ENCODE measurements at regions not wholly inside any gene's neighbourhood (a gene's known extent, or its start where the extent isn't known, plus 50 kb on each side); places are given as distances from the start of the nearest gene placed in this dataset.

DNA sequence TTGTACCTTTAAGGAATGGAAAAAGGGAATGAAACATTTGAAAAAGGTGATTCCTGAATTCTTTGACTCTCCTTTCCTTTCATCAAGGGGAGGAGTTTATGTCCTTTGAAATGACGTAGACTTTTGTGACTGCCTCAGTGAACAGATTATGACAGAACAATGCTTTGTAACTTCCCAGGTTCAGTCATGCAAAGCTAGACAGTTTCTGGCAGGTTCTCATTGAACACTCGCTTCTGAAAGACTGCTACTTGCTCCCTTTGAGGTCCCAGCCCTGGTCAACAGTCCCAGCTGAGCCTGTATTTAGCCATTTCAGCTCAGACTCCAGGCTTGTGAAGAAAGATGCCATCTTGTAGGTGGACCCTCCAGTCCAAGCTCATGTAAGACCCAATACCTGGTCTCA, 1178.9 kb downstream of the BCL11B start:
- DNase-seq: no peak

DNA sequence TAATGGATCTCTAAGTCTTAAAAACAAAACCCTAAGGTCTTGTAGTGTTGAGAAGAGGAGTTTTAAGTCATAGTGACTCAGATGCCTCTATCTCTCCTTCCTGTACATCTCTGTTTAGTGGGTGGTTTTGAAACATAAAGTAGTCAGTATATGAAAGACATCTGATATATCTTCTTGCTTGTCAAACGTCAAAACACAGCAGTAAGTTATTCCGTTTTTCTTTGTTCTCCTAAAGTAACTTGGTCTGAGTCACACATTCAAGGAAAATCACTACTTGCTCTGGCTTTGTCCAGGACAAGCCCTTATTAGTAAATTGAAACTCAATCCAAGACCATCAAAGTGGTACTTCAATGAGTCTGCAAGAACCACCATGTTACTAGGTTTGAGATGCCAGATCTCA, 1172.5 kb downstream of the BCL11B start:
- no peak for DNase-seq

DNA sequence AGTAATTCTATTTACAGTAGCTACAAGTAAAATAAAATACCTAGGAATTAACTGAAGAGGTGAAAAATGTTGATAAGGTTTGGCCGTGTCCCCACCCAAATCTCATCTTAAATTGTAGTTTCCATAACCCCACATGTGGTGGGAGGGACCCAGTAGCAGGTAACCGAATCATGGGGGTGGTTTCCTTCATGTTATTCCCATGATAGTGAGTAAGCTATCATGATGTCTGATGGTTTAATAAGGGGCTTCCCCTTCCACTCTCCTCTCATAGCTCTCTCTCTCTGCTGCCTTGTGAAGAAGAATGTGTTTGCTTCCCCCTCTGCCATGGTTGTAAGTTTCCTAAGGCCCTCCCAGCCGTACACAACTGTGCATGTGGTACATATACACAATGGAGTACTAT, 1170.7 kb downstream of the BCL11B start:
- no peak for DNase-seq

DNA sequence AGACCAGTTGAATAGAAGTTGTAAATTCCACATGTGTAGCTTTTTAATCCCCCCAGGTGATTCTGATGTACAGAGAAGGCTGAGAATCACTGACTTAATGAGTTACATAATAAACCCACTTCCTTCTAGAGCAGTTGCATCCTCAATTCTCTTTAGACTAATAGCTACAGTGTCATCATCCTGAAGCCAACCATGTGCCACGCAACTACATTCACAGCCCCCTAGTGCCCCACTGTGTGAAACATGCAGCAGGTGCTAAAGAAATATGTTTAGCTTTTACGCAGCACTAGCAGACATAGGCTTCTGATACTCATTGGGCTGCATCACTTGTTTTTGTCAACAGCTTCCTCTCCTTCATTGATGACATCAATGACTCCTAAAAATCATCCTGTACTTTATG, 1168.3 kb downstream of the BCL11B start:
- DNase-seq: no peak

DNA sequence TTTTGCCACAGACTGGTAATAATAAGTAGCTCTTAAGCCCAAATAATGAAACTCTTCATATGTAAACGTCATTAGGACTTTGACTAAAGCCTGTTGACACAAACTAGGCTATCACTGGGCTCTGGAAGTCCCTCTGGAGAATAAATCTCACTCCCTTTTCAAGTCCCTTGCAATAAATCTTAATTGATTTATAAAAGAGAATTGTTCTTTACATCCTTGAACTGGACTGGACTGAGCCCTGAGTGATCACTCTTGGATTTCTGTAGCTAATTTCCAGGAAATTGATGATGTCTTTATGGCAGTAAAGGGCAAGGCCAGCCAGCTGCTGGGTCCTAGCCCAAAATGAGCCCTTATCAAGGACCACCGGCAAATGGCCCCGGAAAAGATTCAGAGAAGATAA, 1162.7 kb downstream of the BCL11B start:
- DNase-seq: no peak

DNA sequence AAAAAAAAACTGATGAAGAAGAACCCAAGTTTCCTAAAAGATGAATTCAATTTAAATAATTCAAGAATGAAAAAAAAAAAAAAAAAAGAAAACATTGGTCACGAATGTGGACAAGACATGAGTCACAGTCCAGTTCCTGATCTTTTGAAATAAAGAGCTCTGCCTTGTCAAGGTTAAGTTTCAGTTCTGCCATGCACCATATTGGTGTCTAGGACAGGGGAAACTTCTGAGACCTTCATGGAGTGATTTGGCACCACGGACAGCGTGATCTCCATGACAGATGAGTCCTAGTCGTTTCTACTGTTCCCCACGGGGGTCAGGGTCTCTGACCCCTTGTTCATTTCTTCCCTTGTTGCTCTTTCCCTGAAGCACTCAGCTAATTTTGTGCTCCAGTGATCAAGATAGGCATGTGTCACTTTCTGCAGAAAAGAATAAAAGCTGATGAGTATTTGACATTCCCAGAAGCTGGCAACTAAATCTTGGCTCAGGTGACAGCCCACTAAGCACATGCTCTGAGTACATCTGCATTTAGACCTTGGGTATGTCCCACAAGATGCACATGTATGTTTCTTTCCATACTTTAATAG, 1159.7 kb downstream of the BCL11B start:
- DNase-seq: no peak

DNA sequence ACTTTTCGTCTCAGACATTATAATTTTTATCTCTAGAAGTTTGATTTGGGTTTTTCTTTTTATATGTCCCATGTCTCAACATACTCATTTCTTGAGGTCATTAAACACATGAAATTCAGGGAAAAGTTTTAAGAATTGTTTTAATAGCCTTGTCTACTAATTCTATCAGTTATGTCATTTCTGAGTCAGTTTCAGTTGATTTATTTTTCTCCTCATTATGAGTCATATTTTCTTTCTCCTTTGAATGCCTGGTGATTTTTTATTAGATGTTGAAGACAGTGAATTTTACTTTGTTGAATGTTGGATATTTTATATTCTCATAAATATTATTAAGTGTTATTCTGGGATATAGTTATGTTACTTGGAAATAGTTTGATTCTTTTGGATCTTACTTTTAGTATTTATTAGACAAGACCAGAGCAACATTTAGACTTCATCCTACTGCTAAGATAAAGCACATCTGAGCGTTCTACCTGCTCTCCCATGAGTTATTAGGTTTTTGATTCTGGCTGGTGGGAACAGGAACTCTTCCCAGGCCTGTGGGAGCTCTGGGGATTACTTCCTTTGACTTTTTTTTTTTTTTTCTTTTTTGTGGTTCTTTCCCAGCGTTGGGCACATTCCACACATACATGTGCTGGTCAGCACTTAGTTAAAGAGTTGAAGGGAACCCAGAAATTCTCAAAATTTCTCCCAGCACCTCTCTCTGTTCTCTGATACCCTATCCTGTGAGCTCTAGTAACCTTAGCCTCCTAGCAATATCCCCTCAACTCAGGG, 1157.7 kb downstream of the BCL11B start:
- no peak for DNase-seq

DNA sequence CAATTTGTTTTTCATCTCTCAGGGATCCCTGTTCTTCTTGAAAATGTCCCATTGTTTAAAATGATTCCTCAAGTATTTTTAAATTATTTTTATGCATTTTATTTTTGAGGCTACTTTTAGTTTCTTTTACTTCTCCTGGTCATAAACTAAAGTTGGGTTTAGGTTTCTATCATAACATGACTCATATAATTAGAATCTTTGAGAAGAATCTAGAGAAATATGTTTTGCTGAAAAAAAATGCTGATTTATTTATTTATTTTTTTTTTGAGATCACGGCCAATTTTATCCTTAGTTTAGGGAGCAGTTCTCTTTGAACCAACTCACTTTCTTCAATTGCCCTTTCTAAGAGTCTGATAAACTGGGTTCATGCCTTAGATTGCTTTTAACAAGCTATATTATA, 1157.1 kb downstream of the BCL11B start:
- DNase-seq: no peak

DNA sequence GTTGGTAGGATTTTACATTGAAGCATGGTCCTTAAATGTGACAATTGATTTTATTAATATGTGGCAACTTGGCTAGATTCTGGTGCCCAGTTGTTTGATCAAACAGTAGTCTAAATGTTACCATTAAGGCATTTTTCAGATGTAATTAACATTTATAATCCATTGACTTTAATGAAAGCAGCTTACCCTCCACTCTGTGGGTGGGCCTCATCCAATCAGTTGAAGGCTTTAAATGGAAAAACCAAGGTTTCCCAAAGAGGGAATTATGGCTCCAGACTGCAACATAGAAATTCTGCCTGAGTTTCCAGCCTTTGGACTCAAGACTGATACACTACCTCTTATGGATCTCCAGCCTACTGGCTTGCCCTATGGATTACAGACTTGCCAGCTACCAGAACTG, 1153.2 kb downstream of the BCL11B start:
- no peak for DNase-seq

DNA sequence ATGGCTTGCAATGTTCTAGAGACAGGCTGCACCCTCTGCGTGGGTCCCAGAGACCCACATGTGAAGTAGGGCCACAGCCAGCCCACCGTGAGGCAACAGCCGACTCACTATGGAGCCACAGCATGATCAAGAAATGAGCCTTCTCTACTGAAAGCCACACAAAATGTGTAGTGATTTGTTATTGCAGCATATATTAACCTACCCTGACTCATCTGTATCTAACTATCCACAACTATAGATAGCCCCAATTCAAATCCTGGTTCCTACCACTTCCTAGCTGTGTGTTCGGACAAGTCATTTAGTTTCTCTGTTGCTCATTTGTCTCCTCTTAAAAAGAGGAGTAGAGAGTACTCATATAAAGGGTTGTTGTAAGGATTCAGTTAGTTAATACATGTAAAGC, 1152.3 kb downstream of the BCL11B start:
- DNase-seq: no peak

DNA sequence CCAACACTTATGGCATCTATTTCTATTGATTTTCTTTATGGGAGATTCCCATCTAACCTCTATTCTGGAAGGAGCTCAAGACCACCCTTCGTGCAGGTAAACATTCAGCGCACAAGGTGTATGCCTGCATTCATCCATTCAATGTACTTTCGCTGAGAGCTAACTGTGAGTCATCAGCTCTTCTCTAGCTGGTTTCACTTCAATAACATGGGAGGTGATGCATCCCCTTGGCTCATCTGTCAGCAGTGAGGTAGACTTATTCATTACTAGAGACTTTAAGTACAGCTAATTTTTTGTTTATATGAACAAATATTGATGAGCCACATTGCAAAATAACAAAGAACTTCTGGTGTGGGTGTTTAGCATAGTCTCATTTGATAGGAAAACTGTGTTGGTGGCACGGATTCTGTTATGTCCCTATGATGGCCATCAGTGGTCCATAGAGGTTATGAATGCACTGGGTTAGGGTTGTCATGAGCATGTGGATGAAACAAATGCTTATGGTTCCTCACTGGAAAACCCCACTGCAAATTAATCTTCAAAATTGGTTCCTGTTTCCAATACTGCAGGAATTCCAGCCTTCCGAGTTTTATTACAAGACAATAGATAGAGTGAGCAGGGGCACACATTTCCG, 1151.0 kb downstream of the BCL11B start:
- DNase-seq: no peak

DNA sequence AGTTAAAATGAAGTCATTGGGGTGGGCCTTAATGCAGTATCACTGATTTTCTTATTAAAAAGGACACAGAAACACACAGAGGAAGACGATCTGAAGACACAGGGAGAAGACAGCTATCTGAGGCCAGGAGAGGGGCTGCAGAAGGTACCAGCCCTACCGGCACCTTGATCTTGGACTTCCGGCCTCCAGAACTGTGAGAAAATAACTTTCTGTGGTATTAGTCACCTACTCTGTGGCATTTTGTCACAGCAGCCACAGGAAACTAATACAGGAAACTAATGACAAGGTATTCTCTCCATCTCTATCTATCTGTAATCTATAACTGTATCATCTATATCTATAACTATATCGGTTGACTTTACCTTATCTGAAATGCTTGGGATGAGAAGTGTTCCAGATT, 1149.5 kb downstream of the BCL11B start:
- DNase-seq: no peak

DNA sequence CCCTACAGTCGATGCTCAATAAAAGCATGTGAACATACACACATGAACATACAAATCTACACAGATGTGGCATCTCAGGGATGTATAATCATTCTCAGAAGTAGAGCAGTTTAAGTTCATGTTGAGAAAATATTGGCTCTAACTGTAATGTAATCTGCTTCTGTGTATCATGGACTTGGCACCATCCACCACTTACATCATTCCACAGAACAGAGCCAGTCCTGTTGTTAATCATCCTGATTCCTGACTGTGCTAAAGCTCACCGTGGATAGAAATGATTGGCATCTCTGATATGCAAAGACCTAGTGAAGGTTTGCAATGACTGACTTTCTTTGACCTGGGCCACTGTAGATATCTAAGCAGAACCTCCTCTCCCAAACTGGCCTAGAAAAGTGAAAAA, 1141.3 kb downstream of the BCL11B start:
- no peak for DNase-seq

DNA sequence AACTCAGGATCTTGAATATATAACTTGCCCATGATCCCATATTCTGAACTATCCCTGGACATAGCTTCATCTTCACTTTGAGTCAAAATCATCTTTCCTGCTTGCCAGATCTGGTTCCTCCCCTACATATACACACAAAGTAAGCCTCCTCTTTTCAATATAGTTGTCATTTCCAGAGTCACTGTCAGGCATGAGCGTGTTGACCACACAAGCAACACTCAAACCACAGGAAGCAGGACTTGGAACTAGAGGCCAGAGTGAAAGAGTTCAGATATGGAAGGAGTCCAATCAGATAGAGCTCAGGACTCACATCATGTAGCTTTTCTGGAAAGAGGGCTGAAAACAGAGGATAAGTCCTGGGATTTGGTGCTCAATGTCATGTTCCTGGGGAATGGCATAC, 1140.6 kb downstream of the BCL11B start:
- DNase-seq: no peak

DNA sequence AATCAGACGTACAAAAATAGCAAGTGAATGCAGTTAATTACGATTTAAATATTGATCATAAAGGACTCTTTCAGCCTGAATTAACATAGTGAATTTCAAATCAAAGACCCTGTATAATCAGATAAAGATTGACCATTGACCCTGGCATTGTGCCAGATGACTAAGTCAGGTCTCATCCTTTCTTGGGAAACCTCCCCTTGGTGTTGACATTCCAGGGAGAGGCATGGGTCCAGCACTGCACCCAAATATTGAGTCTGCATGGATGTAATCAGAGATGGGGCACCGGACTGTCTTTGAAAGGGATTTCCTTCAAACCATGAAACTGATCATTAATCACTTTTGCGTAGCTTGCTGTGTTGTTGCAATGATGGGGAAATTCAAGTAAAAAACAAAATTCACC, 1138.2 kb downstream of the BCL11B start:
- DNase-seq: no peak

DNA sequence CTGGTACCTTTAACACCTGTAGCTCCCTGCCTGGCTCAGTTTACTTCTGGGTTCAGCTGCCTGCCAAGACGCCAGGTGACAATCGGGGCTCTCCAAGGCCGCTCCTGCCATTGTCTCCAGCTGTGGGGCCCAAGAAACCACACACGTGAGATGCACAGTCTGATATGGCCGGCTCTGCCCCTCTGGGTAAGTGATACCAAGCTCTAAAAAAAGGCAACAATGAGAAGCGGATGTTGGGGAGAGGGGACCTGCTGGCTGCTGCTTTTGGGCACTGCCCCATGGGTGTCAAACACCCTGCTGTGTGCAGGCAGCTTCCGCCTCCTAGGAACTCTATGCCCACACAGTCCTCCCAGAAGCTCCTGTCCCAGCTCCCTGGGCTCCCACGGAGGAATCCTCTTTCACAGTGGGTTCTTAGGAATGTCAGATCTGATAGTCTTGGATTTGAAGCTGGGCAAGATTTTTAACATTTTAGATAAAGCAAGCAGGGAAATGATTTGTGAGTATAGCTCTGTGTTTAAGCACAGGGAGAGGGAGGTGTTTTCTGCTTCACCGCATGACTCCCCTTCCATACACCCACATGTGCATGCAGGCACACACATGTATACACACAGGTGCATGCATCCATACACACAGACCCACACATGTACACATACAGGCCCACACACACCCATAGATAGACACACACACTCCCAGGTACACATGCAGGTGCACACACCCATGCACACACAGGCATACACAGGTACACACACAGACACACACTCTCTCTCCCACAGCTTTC, 1135.8 kb downstream of the BCL11B start:
- DNase-seq: no peak

DNA sequence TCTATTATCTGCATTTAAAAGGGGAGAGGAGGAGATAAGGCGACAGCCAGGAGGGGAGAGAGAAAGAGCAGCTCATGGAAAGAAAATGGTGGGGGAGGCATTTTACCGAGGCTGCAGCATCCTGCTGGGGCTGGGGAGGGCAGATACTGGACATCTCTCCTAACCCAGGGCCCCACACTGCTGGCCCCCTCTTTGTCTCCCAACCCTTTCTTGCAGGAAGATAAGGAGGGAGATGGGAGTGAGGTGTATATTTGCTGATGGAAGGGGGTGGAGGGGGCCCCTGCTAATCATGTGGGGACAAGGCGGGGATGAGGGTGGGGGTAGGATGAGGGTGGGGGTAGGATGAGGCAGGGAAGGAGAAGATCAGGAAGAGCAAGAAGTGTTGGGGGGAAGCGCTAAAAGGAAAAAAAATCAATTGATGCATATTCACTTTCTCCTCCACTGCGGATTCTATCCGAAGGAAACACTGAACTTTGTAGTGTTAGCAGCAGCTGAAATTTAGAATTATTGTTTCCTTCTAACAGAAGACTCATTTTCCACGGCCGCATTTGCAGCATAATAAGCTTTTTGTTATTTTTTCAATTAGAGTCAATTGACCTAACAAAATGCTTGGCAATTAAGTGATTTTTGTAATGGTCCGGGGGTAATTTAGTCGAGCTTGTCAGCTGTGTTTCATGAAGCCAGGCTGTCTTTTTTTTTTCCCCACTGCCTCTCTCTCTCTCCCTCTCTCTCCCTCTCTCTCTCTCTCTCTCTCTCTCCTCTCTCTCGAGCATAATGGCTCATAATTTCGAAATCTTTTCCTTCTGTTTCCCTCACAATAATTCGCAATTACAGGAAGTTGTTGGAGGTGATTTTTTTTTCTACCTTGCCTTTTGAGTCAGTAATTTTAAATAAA, 1134.6 kb downstream of the BCL11B start:
- DNase-seq: no peak

DNA sequence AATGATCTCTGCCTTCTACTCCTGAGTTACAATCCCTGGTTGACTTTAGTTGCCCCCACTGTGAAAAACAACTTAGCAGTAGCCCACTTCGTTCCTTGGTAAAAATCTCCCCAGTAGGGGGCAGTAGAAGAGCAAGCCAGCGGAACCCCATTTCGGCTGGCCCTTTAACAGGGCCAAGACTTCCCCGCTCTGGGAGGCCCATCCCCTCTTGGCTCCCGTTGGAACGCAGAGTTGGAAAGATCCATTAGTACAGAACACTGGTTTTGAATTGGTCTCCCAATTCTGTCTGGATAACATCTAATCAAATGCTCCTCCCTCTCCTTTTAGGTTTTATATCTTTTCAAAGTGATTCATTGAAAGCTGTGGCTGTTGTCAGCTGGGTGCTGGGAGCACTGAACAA, 1133.3 kb downstream of the BCL11B start:
- peak; percentile 51 for DNase-seq

DNA sequence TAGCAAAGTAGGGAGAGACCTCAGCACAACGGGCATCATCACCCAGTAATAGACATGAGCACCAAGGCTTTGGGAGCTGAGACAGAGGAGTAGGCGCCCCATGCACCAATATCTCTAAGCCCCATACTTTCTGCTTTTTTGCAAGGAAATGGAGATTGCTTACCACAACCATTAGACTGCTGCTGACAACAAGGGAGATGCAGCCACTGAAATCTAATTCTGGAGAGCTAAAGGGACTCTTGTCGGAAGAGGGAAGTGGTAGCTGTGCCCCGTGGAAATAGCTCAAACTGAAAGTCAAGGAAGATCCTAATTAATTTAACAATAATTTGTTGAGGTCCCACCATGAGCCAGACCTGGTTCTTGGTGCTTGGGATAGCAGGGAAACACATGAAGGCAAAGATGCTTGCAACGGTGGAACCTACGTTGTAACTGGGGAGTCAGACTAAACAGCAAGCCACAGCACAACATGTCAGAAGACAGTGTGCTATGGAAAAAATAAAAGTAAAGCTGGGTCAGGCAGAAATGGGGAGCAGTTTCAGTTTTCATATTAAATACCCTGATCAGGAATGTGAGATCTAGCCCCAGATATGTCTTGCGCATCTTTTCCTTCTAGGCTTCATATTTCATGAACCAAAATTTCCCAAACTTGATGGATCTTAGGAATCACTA, 1131.0 kb downstream of the BCL11B start:
- DNase-seq: no peak

DNA sequence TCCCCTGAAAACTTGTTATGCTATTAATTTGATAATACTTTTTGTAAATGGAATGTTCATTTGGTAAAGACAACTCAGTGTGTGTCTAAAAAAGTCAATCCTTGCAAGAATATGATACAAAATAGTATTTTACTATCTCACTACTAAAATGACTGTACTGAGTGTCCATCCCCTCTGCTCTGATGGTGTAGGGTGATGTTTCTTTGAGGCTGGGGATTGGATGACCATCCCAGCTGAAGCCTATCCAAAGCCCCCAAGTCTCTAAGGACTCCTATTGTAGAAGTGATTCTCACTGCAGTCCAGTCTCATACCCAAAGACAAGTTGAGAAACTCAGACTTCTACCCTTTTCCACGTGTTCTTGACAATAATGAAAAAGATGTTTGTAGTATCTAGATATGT, 1128.4 kb downstream of the BCL11B start:
- DNase-seq: no peak

DNA sequence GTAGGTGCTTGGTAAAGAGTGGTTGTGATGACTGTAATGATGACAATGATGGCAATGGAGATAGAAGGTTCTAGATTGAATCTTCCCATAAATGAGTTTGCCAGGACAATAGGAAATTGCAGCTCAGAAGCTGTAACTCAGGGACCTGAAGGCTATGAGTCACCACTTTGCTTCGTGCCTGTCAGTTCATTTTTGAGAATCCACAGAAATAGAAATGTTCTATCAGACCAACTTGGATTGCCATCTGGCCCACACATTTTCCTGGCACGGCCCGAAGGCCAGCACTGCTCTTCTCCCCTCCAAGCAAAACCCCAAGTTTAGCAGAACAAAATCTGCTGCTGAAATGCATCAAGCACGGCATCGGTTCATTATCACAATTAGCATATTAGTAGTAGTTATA, 1127.0 kb downstream of the BCL11B start:
- DNase-seq: no peak

DNA sequence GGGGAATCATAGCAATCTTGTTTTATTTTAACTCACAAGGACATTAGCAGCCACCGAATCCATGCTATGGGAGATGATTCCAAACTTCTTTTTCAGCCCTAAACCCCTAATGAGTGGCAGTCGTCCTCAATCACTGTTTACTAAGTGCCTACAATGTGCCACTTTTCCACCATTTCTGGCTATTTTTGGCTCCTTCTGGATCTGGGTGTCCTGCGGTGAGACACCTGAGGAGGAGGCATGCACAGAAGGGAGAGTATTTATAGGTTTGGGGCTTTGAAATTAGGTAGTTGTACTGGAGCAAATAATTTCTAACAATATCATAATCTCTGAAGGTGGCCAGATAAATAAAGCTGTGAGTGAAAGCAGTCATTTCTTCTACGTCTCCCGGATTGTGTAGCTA, 1125.6 kb downstream of the BCL11B start:
- no peak for DNase-seq
